OCI-LY7 (cell line): ENCODE measurements at regions not wholly inside any gene's neighbourhood (a gene's known extent, or its start where the extent isn't known, plus 50 kb on each side); places are given as distances from the start of the nearest gene placed in this dataset.

Experiments used
- BruUV-seq: library from RNA; stranded (reverse); fragments of 400-500 nt; replicated peaks from 2 replicates; lab custom pipeline; 2021; lab: Mats Ljungman, UMichigan
- CTCF ChIA-PET: fragments of 300-600 bp; sonication (Branson Sonifier 250); formaldehyde crosslinking; loops from one replicate; lab custom pipeline; 2022; ENCODE audit warnings: antibody characterized with exemption; ENCODE audit not compliant: unreplicated experiment; lab: Charles Lee
- POLR2A ChIA-PET: fragments of 300-600 bp; sonication (Branson Sonifier 250); formaldehyde crosslinking; loops from one replicate; lab custom pipeline; 2022; ENCODE audit warnings: antibody characterized with exemption; lab: Charles Lee
- DNase-seq: peaks from one replicate; pipeline ENCODE4 v3.0.0-alpha.2; 2015; ENCODE audit warnings: low spot score
- H2AFZ ChIP-seq: fragments of 200-600 bp; sonication (generic), shearing (Covaris generic); 2 replicates; pipeline ENCODE4 v1.6.1; 2014; ENCODE audit warnings: mild to moderate bottlenecking, antibody characterized with exemption, low read length, moderate library complexity
- H3K27ac ChIP-seq: fragments of 200-600 bp; sonication (generic); 2 replicates; pipeline ENCODE4 v1.5.1; 2014; ENCODE audit warnings: mixed run types, low read depth, mild to moderate bottlenecking, moderate library complexity, low read length, inconsistent platforms; ENCODE audit not compliant: poor library complexity, severe bottlenecking
- H3K36me3 ChIP-seq: fragments of 200-600 bp; sonication (generic); 2 replicates; pipeline ENCODE4 v1.6.1; 2014; ENCODE audit warnings: mild to moderate bottlenecking, antibody characterized with exemption, low read length, moderate library complexity, mixed read lengths; ENCODE audit not compliant: insufficient read depth
- H3K4me1 ChIP-seq: fragments of 200-600 bp; sonication (generic); 2 replicates; pipeline ENCODE4 v1.5.1; 2014; ENCODE audit warnings: mild to moderate bottlenecking, low read length; ENCODE audit not compliant: insufficient read depth, poor library complexity, severe bottlenecking
- H3K4me2 ChIP-seq: fragments of 200-600 bp; sonication (generic); 2 replicates; pipeline ENCODE4 v1.6.1; 2014; ENCODE audit warnings: mild to moderate bottlenecking, low read length
- H3K4me3 ChIP-seq: fragments of 200-600 bp; sonication (generic); 2 replicates; pipeline ENCODE4 v1.5.1; 2014; ENCODE audit warnings: mild to moderate bottlenecking, low read depth, low read length; ENCODE audit not compliant: poor library complexity, severe bottlenecking
- H3K79me2 ChIP-seq: fragments of 200-600 bp; sonication (generic); 2 replicates; pipeline ENCODE4 v1.6.1; 2016; ENCODE audit warnings: low read depth, mild to moderate bottlenecking, low read length, moderate library complexity, mixed read lengths; ENCODE audit not compliant: insufficient read depth
- H3K9me2 ChIP-seq: fragments of 200-600 bp; sonication (generic); 2 replicates; pipeline ENCODE4 v1.6.1; 2016; ENCODE audit warnings: mild to moderate bottlenecking, low read length, mixed read lengths; ENCODE audit not compliant: insufficient read depth
- H3K9me3 ChIP-seq: fragments of 200-600 bp; sonication (generic); 2 replicates; pipeline ENCODE4 v1.6.1; 2014; ENCODE audit warnings: mild to moderate bottlenecking, mixed run types, low read length, mixed read lengths
- H4K20me1 ChIP-seq: fragments of 200-600 bp; sonication (generic); 2 replicates; pipeline ENCODE4 v1.6.1; 2014; ENCODE audit warnings: mild to moderate bottlenecking, antibody characterized with exemption, low read length, moderate library complexity, mixed read lengths; ENCODE audit not compliant: insufficient read depth
- EZH2phosphoT487 ChIP-seq: fragments of 200-600 bp; sonication (generic); IDR thresholded peaks from 2 replicates; pipeline ENCODE4 v1.6.1; 2018; ENCODE audit warnings: low read depth, borderline replicate concordance, mild to moderate bottlenecking, mixed run types, antibody characterized with exemption, low read length, moderate library complexity, mixed read lengths
- intact Hi-C: fragments of 100-400 bp; cut with micrococcal nuclease; formaldehyde crosslinking; loops from one replicate; pipeline ENCODE4 v1.10.0; 2022; ENCODE audit not compliant: unreplicated experiment
- TF ChIP-seq, protein P1 (sequence below): fragments of 200-600 bp; sonication (generic); conservative IDR thresholded peaks from 2 replicates; pipeline ENCODE4 v1.5.1; 2014; ENCODE audit warnings: mild to moderate bottlenecking, antibody characterized with exemption, low read length, moderate library complexity, mixed read lengths

GRCh38 chr10:31081937-31082840, 50.5 kb upstream of the ZNF438 start:
- Histone ChIP-seq H3K4me3 (no peak overlapping the region), H3K9me3 (no peaks in the 10 kb centered on the region), H4K20me1 (no peaks in the 10 kb centered on the region)

DNA sequence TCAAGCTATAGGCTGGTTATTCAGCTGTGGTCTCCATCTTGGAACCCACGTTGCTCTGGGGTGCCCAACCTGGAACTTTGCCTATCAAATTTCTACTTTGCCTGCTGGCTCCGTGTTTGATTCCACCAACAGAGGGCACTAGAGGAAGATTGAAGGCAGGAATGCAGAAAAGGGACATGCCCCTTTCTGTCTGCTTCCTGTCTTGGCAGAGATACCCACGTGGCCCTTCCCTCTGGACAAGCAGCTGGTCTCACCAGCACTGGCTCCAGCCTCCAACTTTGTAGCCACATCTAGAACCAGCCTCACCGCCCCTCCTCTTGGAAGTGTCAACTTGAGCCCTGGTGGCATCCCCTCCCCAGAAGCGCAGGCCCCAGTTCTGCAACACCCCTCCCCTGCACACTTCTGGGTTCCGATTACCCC, 52.1 kb upstream of the ZNF438 start:
- no peak overlapping the region; the same call in 1 of the 2 replicates for H2AFZ ChIP-seq
- H3K9me3 ChIP-seq: no peaks in the 10 kb centered on the region
- no peaks in the 10 kb centered on the region for H3K79me2 ChIP-seq
- peak; percentile 15 for DNase-seq
- no peak overlapping the region for H3K4me2 ChIP-seq
- no peaks in the 10 kb centered on the region for H3K9me2 ChIP-seq
- no TSS peak for BruUV-seq
- ChIA-PET CTCF (no interaction called here), POLR2A (interaction anchor here (0.7 kb wide), 1 partner anchor 50 kb away, joined by 3 read pairs; no protein-coding TSS in a partner anchor)
- H3K27ac ChIP-seq: no peak overlapping the region
- H3K4me1 ChIP-seq: no peaks in the 10 kb centered on the region
- TF ChIP-seq EZH2phosphoT487: no peak
- TF ChIP-seq, protein P1, sequence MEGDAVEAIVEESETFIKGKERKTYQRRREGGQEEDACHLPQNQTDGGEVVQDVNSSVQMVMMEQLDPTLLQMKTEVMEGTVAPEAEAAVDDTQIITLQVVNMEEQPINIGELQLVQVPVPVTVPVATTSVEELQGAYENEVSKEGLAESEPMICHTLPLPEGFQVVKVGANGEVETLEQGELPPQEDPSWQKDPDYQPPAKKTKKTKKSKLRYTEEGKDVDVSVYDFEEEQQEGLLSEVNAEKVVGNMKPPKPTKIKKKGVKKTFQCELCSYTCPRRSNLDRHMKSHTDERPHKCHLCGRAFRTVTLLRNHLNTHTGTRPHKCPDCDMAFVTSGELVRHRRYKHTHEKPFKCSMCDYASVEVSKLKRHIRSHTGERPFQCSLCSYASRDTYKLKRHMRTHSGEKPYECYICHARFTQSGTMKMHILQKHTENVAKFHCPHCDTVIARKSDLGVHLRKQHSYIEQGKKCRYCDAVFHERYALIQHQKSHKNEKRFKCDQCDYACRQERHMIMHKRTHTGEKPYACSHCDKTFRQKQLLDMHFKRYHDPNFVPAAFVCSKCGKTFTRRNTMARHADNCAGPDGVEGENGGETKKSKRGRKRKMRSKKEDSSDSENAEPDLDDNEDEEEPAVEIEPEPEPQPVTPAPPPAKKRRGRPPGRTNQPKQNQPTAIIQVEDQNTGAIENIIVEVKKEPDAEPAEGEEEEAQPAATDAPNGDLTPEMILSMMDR: peak; percentile 65
- H3K4me3 ChIP-seq: no peak overlapping the region
- no peaks in the 10 kb centered on the region for H4K20me1 ChIP-seq
- intact Hi-C loops: no loop called here
- no peaks in the 10 kb centered on the region for H3K36me3 ChIP-seq

More at GRCh38 chr10:31081937-31082840, 50.5 kb upstream of the ZNF438 start:
- CTCF ChIA-PET: no interaction called here
- intact Hi-C loops: no loop called here
- Histone ChIP-seq H3K79me2 (no peaks in the 10 kb centered on the region), H3K36me3 (no peaks in the 10 kb centered on the region), H3K4me1 (no peaks in the 10 kb centered on the region), H3K9me2 (no peaks in the 10 kb centered on the region), H3K27ac (no peak overlapping the region), H3K4me2 (no peak overlapping the region), H2AFZ (no peak overlapping the region)
- no peak for TF ChIP-seq EZH2phosphoT487
- TF ChIP-seq, protein P1: no peak
- no peak for DNase-seq
- BruUV-seq: no TSS peak
- POLR2A ChIA-PET: interaction anchor here (0.6 kb wide), 2 partner anchors 13 to 22 kb away, joined by 3 to 4 read pairs; no protein-coding TSS in a partner anchor

GRCh38 chr10:31087011-31087410, 55.3 kb upstream of the ZNF438 start:
- POLR2A ChIA-PET: interaction anchor here (0.6 kb wide), 1 partner anchor 661 kb away, joined by 4 read pairs; no protein-coding TSS in a partner anchor
- Histone ChIP-seq H3K4me1 (no peaks in the 10 kb centered on the region), H4K20me1 (no peaks in the 10 kb centered on the region), H3K27ac (no peak overlapping the region), H3K4me2 (no peak overlapping the region), H3K4me3 (no peak overlapping the region), H3K9me2 (no peaks in the 10 kb centered on the region), H3K79me2 (no peaks in the 10 kb centered on the region), H3K36me3 (no peaks in the 10 kb centered on the region), H3K9me3 (no peaks in the 10 kb centered on the region), H2AFZ (no peak overlapping the region)
- DNase-seq: no peak
- intact Hi-C loops: no loop called here
- CTCF ChIA-PET: no interaction called here
- TF ChIP-seq, protein P1: no peak
- TF ChIP-seq EZH2phosphoT487: no peak
- BruUV-seq: no TSS peak
